Motor neuron (in vitro differentiated cells): ENCODE measurements at regions not wholly inside any gene's neighbourhood (a gene's known extent, or its start where the extent isn't known, plus 50 kb on each side); places are given as distances from the start of the nearest gene placed in this dataset.

Experiments used
- ATAC-seq, 8 experiments: fragments of 200-7000 bp; cut with Tn5 transposase; replicated peaks in 6 of 8; 2 replicates each; pipeline ENCODE4 v1.8.0; 2021; ENCODE audit warnings: mild to moderate bottlenecking in 8 of 8, moderate library complexity in 8 of 8
- H3K27ac ChIP-seq, 2 donors: fragments of 250-450 bp; sonication (Bioruptor Pico); 2 replicates each; pipeline ENCODE4 v1.9.0; 2021; ENCODE audit warnings: antibody characterized with exemption in 2 of 2, mild to moderate bottlenecking in 2 of 2, moderate library complexity in 1 of 2
- H3K4me1 ChIP-seq, 2 donors: fragments of 250-450 bp; sonication (Bioruptor Pico); replicated peaks in 1 of 2; 2 replicates each; pipeline ENCODE4 v1.6.1; 2021; ENCODE audit warnings: antibody characterized with exemption in 2 of 2, mild to moderate bottlenecking in 2 of 2, moderate library complexity in 1 of 2
- H3K4me3 ChIP-seq, 5 donors: fragments of 250-450 bp; sonication (Bioruptor Pico); 2 replicates each; pipeline ENCODE4 v1.9.0; 2021; ENCODE audit warnings: antibody characterized with exemption in 5 of 5, mild to moderate bottlenecking in 5 of 5, moderate library complexity in 4 of 5
- whole genome bisulfite sequencing, 10 experiments: fragments of 450-650 bp; shearing (Covaris generic); methylation state at CpG; one replicate each; pipeline ENCODE4 v1.0.0; 2022; 5-methylcytosine and 5-hydroxymethylcytosine counted together
- in situ Hi-C, 9 experiments: fragments of 400-800 bp; cut with MboI; loops; one replicate each; pipeline ENCODE4 v1.15.0; 2021; ENCODE audit warnings: low sequenced_read_pairs in 9 of 9, low pct_unique_long_range_greater_than_20kb in 2 of 9; ENCODE audit not compliant: unreplicated experiment in 9 of 9

- Histone ChIP-seq H3K4me1 (peaks cover 7 to 21% of the 10 kb centered on the region in 2 donors), H3K4me3 (no peak overlapping the region), H3K27ac (no peak overlapping the region)
- in situ Hi-C loops = no loop called here
- ATAC-seq = no peak
- WGBS, 10 experiments = 86 to 100% (median 97%) methylated on average over 1 to 9 of the region's 19 CpGs; no CpG with 5 or more reads in 4 of the 10 experiments
Observed at GRCh38 chr14:101060171-101060601, 156.7 kb upstream of the RTL1 start.

GRCh38 chr14:101061411-101062064 is 158.0 kb upstream of the RTL1 start:
- in situ Hi-C loops = no loop called here
- peak in 3 of 8 experiments; percentile 6 to 45 (median 31) for ATAC-seq
- peak overlapping the region in 1 of 2 donors; percentile 8 for H3K27ac ChIP-seq
- peaks cover 7 to 21% of the 10 kb centered on the region in 2 donors for H3K4me1 ChIP-seq
- H3K4me3 ChIP-seq = no peak overlapping the region
- WGBS, 10 experiments = 53 to 100% (median 86%) methylated on average over 1 to 14 of the region's 18 CpGs; no CpG with 5 or more reads in 4 of the 10 experiments

GRCh38 chr14:101062065-101062450 is 158.5 kb upstream of the RTL1 start:
- in situ Hi-C loops = no loop called here
- peak in 4 of 8 experiments; percentile 47 to 86 (median 84) for ATAC-seq
- Histone ChIP-seq H3K27ac (peak overlapping the region in 1 of 2 donors; percentile 8), H3K4me1 (peaks cover 7 to 21% of the 10 kb centered on the region in 2 donors), H3K4me3 (no peak overlapping the region)
- 50 to 85% (median 59%) methylated on average over 2 to 15 of the region's 19 CpGs; no CpG with 5 or more reads in 4 of the 10 experiments for WGBS, 10 experiments

- in situ Hi-C loops = no loop called here
- no peak for ATAC-seq
- 68 to 94% (median 83%) methylated on average over 1 to 7 of the region's 7 CpGs; no CpG with 5 or more reads in 1 of the 10 experiments for WGBS, 10 experiments
- H3K27ac ChIP-seq = peak overlapping the region in 1 of 2 donors; percentile 8
- H3K4me3 ChIP-seq = no peak overlapping the region
- H3K4me1 ChIP-seq = peaks cover 8 to 23% of the 10 kb centered on the region in 2 donors
Observed at GRCh38 chr14:101062601-101063000, 159.1 kb upstream of the RTL1 start.

DNA sequence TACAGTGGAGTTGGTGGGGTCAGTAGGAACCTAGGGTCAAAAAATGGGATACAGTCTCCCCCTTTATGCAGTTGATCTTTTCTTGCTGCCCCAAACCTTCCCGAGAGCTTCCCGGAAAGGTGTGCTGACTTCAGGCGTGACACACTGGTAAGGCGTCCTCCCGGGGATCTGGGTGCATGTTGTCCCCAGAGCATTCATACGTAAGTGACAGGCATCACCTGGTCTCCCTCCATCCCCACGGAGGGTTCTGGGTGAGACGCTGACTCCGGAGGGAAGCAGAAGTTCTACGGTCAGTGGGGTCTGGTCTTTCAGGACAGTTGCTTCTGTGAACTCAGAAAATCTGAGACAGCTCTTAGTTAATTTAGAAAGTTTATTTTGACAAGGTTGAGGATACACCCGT is 159.6 kb upstream of the RTL1 start:
- ATAC-seq = no peak
- in situ Hi-C loops = no loop called here
- Histone ChIP-seq H3K4me1 (peaks cover 13 to 26% of the 10 kb centered on the region in 2 donors), H3K27ac (no peak overlapping the region), H3K4me3 (no peak overlapping the region)
- WGBS, 10 experiments = 71 to 100% (median 89%) methylated on average over 1 to 10 of the region's 11 CpGs; no CpG with 5 or more reads in 3 of the 10 experiments

DNA sequence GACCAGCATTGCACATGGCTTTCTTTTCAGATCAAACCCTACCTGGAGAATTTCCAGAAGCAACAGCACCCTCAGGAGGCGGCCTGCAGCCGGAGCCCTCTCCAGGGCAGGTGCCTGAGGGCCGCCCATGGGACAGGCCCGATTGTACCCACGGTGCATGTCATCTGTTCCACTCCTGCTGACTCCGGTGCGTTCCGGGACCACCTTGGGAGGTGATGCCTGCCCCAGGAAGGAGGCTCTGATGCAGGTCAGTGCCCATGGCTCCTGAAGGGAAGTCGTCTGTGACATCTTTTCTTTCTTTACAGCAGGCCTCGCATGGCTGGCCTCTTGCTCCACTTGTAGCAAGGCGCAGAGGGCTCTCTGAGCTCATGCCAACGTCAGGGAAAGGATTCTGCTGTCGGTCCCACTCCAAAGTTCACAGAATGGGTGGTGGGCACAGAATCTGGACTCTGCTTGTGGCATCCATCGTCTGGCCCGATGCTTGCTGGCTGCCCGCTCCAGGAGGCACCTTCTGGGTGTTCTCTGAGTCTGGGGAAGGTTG is 160.7 kb upstream of the RTL1 start:
- Histone ChIP-seq H3K4me3 (no peak overlapping the region), H3K4me1 (peaks cover 17 to 36% of the 10 kb centered on the region in 2 donors), H3K27ac (no peak overlapping the region)
- no peak for ATAC-seq
- in situ Hi-C loops = no loop called here
- 88 to 96% (median 93%) methylated on average over 3 to 8 of the region's 16 CpGs; no CpG with 5 or more reads in 7 of the 10 experiments for WGBS, 10 experiments

- Histone ChIP-seq H3K4me3 (no peak overlapping the region), H3K4me1 (peaks cover 17 to 36% of the 10 kb centered on the region in 2 donors), H3K27ac (no peak overlapping the region)
- in situ Hi-C loops = no loop called here
- WGBS, 10 experiments = 94 to 100% (median 100%) methylated on average over 2 to 4 of the region's 7 CpGs; no CpG with 5 or more reads in 5 of the 10 experiments
- no peak for ATAC-seq
Observed at GRCh38 chr14:101064718-101065117, 161.2 kb upstream of the RTL1 start.

- H3K27ac ChIP-seq = no peak overlapping the region
- in situ Hi-C loops = no loop called here
- H3K4me1 ChIP-seq = peaks cover 17 to 36% of the 10 kb centered on the region in 2 donors
- no peak for ATAC-seq
- H3K4me3 ChIP-seq = no peak overlapping the region
- 91 to 100% (median 96%) methylated on average over 3 to 8 of the region's 27 CpGs; no CpG with 5 or more reads in 4 of the 10 experiments for WGBS, 10 experiments
Observed at GRCh38 chr14:101065246-101065645, 161.7 kb upstream of the RTL1 start.

GRCh38 chr14:101065696-101066694 is 162.5 kb upstream of the RTL1 start:
- Histone ChIP-seq H3K4me3 (no peak overlapping the region), H3K27ac (no peak overlapping the region), H3K4me1 (peaks cover 17 to 36% of the 10 kb centered on the region in 2 donors)
- no peak for ATAC-seq
- in situ Hi-C loops = no loop called here
- WGBS, 10 experiments = 53 to 100% (median 92%) methylated on average over 1 to 12 of the region's 43 CpGs; no CpG with 5 or more reads in 2 of the 10 experiments

DNA sequence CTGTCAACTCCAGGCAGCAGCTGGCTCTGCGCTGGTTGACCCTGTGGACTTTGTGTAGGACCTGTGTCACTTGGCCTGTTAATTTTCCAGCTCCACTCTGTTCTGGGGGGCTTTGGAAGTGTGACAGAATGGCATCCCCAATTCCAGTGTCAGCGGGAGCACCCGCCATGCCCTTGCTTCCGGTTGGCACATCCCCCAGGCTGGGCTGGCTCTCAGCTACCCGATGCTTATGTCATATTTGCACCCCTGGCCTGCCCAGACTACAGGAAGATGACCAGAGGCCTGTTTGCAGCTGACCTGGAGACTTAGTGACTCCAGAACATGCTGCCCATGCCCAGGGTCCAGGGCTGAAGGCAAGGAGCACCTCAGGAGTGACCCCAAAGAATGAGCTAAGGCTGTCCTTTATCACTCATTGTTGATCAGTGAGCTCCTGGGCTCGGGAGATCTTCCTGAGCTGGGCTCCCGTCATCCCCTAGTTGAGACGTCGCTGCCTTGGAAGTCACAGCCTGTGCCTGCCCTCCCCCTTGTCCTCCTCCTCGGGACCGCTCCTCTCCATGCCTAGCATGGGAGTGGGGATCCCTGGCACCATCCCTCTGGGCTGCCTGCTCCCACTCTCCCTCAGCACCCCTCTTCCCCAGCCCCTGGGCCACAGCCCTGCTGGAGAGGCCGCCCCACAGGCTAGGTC is 163.4 kb upstream of the RTL1 start:
- ATAC-seq = no peak
- in situ Hi-C loops = no loop called here
- H3K4me3 ChIP-seq = no peak overlapping the region
- peak overlapping the region in 1 of 2 donors; percentile 19 for H3K27ac ChIP-seq
- H3K4me1 ChIP-seq = peaks cover 18 to 35% of the 10 kb centered on the region in 2 donors
- 40 to 100% (median 90%) methylated on average over 1 to 4 of the region's 12 CpGs; no CpG with 5 or more reads in 3 of the 10 experiments for WGBS, 10 experiments

DNA sequence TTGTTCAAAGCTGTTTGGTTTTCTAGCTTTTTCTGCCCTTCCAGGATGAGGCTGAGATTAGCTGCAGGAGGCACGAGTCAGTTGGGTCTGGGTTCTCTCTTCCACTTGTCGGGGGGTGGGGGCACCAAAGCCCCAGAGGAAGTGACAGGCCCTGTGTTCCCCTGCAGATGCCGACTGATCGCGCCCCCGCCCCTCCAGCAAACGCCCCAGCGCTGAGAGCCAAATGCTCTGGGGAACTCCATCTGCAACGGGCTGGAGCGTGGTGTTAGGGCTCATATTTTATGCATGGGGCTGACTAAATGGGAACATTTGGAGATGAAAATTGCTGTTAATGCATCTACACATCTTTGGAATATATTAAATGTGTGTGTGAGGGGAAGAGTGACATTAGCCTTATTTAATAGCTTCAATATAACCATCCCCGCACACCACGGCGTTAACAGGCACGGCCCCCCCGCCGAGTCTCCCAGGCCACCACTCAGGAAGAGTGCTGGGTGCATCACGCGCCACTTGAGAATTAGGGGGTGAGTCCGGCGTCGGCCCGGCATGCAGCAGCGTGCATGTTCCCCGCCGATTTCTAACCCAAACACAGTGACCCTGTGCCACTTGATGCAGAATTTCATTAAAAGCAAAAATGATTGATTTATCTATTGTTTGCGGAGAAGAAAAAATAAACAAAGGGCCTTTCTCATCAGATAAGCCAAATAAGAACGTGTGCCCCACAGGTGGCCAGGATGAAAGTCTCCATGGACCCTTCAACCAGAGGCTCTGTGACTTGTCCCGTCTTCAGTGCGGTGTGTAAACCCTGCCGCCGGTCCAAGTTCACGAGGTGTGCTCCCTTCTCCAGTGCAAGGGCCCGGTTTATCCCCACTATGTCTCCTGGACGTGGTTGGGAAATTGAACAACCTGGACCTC is 165.0 kb upstream of the RTL1 start:
- ATAC-seq = peak in 4 of 8 experiments; percentile 10 to 24 (median 15)
- 40 to 100% (median 69%) methylated on average over 1 to 21 of the region's 34 CpGs; no CpG with 5 or more reads in 2 of the 10 experiments for WGBS, 10 experiments
- in situ Hi-C loops = no loop called here
- Histone ChIP-seq H3K4me3 (no peak overlapping the region), H3K4me1 (peaks cover 26 to 34% of the 10 kb centered on the region in 2 donors), H3K27ac (no peak overlapping the region)
